ENCODE measurements at regions not wholly inside any gene's neighbourhood (a gene's known extent, or its start where the extent isn't known, plus 50 kb on each side); places are given as distances from the start of the nearest gene placed in this dataset.

DNA sequence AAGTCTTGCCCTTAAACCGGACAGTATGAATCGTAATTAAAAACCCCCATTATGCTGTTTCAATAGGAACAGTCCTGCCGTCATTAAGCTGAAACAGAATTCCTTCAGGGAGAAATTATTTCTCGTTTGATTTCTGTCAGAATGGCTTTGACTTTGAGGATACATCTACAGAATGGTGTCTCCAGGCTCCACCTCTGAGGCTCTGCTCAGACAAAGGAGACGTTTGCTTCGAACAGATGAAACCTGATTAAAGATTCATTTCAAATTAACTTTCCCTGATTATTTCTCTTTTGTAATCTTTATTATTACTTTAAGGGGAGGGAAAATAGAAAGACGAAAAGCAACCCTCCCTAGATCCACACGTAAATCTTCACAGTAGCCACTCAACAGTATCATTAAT lies 106.9 kb downstream of the TMEM114 start:
- TF ChIP-seq, protein P1, sequence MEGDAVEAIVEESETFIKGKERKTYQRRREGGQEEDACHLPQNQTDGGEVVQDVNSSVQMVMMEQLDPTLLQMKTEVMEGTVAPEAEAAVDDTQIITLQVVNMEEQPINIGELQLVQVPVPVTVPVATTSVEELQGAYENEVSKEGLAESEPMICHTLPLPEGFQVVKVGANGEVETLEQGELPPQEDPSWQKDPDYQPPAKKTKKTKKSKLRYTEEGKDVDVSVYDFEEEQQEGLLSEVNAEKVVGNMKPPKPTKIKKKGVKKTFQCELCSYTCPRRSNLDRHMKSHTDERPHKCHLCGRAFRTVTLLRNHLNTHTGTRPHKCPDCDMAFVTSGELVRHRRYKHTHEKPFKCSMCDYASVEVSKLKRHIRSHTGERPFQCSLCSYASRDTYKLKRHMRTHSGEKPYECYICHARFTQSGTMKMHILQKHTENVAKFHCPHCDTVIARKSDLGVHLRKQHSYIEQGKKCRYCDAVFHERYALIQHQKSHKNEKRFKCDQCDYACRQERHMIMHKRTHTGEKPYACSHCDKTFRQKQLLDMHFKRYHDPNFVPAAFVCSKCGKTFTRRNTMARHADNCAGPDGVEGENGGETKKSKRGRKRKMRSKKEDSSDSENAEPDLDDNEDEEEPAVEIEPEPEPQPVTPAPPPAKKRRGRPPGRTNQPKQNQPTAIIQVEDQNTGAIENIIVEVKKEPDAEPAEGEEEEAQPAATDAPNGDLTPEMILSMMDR (IDR thresholded peaks at IDR 0.05), result no peak
- no peak for TF ChIP-seq POLR2A (IDR thresholded peaks at IDR 0.05)
